GM23338 (cell line): ENCODE measurements at regions not wholly inside any gene's neighbourhood (a gene's known extent, or its start where the extent isn't known, plus 50 kb on each side); places are given as distances from the start of the nearest gene placed in this dataset.

Experiments
- CREB1 ChIP-seq: fragments of 250-450 bp; sonication (Bioruptor Pico); IDR thresholded peaks from 2 replicates; pipeline ENCODE4 v1.5.0; 2020; ENCODE audit warnings: low read depth, mild to moderate bottlenecking, moderate library complexity
- CTCF ChIP-seq, 2 experiments: fragments of 200-600 bp in 1 of 2; sonication (generic) in 1 of 2; conservative IDR thresholded peaks; 2 replicates each; pipeline versions ENCODE4 v1.5.1 to v1.6.1; 2016 to 2017; ENCODE audit warnings: antibody characterized with exemption in 2 of 2, low read depth in 2 of 2, mild to moderate bottlenecking in 2 of 2, moderate library complexity in 1 of 2
- ETS1 ChIP-seq: IDR thresholded peaks from 2 replicates; pipeline ENCODE4 v1.6.1; 2016; ENCODE audit warnings: antibody characterized with exemption
- EZH2 ChIP-seq: fragments of 200-600 bp; sonication (generic); IDR thresholded peaks from one replicate; pipeline ENCODE4 v1.8.0; 2017; ENCODE audit warnings: antibody characterized with exemption, mild to moderate bottlenecking, low read depth; ENCODE audit not compliant: unreplicated experiment
- EZH2phosphoT487 ChIP-seq: fragments of 200-600 bp; sonication (generic); IDR thresholded peaks from one replicate; pipeline ENCODE4 v1.8.1; 2018; ENCODE audit warnings: antibody characterized with exemption; ENCODE audit not compliant: unreplicated experiment
- JUNB ChIP-seq: IDR thresholded peaks from one replicate; pipeline ENCODE4 v1.6.1; 2016; ENCODE audit warnings: antibody characterized with exemption; ENCODE audit not compliant: unreplicated experiment
- NANOG ChIP-seq: IDR thresholded peaks from 2 replicates; pipeline ENCODE4 v1.6.1; 2016; ENCODE audit warnings: antibody characterized with exemption, borderline replicate concordance
- POLR2AphosphoS5 ChIP-seq: IDR thresholded peaks from 2 replicates; pipeline ENCODE4 v1.6.1; 2016; ENCODE audit warnings: antibody characterized with exemption, low read depth
- REST ChIP-seq: IDR thresholded peaks from one replicate; pipeline ENCODE4 v1.6.1; 2018; ENCODE audit warnings: antibody characterized with exemption; ENCODE audit not compliant: unreplicated experiment
- STAT1 ChIP-seq: IDR thresholded peaks from one replicate; pipeline ENCODE4 v1.6.1; 2016; ENCODE audit warnings: antibody characterized with exemption; ENCODE audit not compliant: unreplicated experiment
- ZNF114 ChIP-seq: fragments of 250-450 bp; sonication (Bioruptor Pico); IDR thresholded peaks from 2 replicates; pipeline ENCODE4 v1.5.0; 2020; ENCODE audit warnings: mild to moderate bottlenecking, moderate library complexity
- ZNF331 ChIP-seq: fragments of 250-450 bp; sonication (Bioruptor Pico); IDR thresholded peaks from 2 replicates; pipeline ENCODE4 v1.5.0; 2020; ENCODE audit warnings: low read depth, mild to moderate bottlenecking, moderate library complexity
- ZNF462 ChIP-seq: fragments of 250-450 bp; sonication (Bioruptor Pico); IDR thresholded peaks from 2 replicates; pipeline ENCODE4 v1.5.0; 2020; ENCODE audit warnings: mild to moderate bottlenecking, moderate library complexity

GRCh38 chr2:139686205-139686604 is 906.0 kb upstream of the NXPH2 start:
- TF ChIP-seq EZH2 (no peak), POLR2AphosphoS5 (no peak), CTCF (conservative IDR thresholded peaks at IDR 0.05; ENCODE audit: low read depth in 2 of 2) (no peak), JUNB (no peak), CREB1 (no peak), STAT1 (no peak), REST (no peak), ZNF331 (CRISPR knock-in tag) (no peak), ZNF462 (CRISPR knock-in tag) (no peak), ZNF114 (no peak), EZH2phosphoT487 (no peak), ETS1 (no peak), NANOG (no peak)
